ENCODE measurements at regions not wholly inside any gene's neighbourhood (a gene's known extent, or its start where the extent isn't known, plus 50 kb on each side); places are given as distances from the start of the nearest gene placed in this dataset.

GRCh38 chr18:70523035-70523791, 234.4 kb downstream of the SOCS6 start:
- DNase-seq (ENCODE audit: low read depth, low spot score), result no peak
- no peaks in the 10 kb centered on the region for H4K20me1 ChIP-seq (ENCODE audit: control insufficient read depth, extremely low read depth, insufficient read depth, low read length)
- H3K27me3 ChIP-seq (ENCODE audit: control insufficient read depth, extremely low read depth, insufficient read depth, low read length), result no peaks in the 10 kb centered on the region
- no peaks in the 10 kb centered on the region for H3K9me3 ChIP-seq (ENCODE audit: control insufficient read depth, low read depth, low read length)
- no peak overlapping the region for H3K27ac ChIP-seq (ENCODE audit: control insufficient read depth, insufficient read depth, low read length)
- no peaks in the 10 kb centered on the region for H3K4me1 ChIP-seq (ENCODE audit: control insufficient read depth, extremely low read depth, insufficient read depth, low read length)
- TF ChIP-seq, protein P1, sequence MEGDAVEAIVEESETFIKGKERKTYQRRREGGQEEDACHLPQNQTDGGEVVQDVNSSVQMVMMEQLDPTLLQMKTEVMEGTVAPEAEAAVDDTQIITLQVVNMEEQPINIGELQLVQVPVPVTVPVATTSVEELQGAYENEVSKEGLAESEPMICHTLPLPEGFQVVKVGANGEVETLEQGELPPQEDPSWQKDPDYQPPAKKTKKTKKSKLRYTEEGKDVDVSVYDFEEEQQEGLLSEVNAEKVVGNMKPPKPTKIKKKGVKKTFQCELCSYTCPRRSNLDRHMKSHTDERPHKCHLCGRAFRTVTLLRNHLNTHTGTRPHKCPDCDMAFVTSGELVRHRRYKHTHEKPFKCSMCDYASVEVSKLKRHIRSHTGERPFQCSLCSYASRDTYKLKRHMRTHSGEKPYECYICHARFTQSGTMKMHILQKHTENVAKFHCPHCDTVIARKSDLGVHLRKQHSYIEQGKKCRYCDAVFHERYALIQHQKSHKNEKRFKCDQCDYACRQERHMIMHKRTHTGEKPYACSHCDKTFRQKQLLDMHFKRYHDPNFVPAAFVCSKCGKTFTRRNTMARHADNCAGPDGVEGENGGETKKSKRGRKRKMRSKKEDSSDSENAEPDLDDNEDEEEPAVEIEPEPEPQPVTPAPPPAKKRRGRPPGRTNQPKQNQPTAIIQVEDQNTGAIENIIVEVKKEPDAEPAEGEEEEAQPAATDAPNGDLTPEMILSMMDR (optimal IDR thresholded peaks at IDR 0.05 in 1 of 3, IDR thresholded peaks at IDR 0.05 in 1 of 3, conservative IDR thresholded peaks at IDR 0.05 in 1 of 3; ENCODE audit: extremely low read depth in 1 of 3, insufficient read depth in 2 of 3, low read length in 3 of 3), result no peak
- no peak for TF ChIP-seq EZH2 (IDR thresholded peaks at IDR 0.05; ENCODE audit: low read length)
- no peak overlapping the region for H3K4me3 ChIP-seq (ENCODE audit: control insufficient read depth in 2 of 3, extremely low read depth in 1 of 3, insufficient read depth in 2 of 3, low read depth in 1 of 3, low read length in 3 of 3)
- no peak for FAIRE-seq
- no peak overlapping the region for H2AFZ ChIP-seq (ENCODE audit: control insufficient read depth, low read length)
- no peak overlapping the region for H3K9ac ChIP-seq (ENCODE audit: control insufficient read depth, extremely low read depth, insufficient read depth, low read length)
- no peaks in the 10 kb centered on the region for H3K9me1 ChIP-seq (ENCODE audit: control insufficient read depth, extremely low read depth, insufficient read depth, low read length)
- dilution Hi-C loops (cut with MboI; ENCODE audit: extremely low pct_ligation_motif_present, low sequenced_read_pairs), result no loop called here
- no peaks in the 10 kb centered on the region for H3K79me2 ChIP-seq (ENCODE audit: control insufficient read depth, insufficient read depth, low read length)
- no peaks in the 10 kb centered on the region for H3K36me3 ChIP-seq (ENCODE audit: control insufficient read depth in 2 of 2, extremely low read depth in 1 of 2, insufficient read depth in 2 of 2, low read length in 2 of 2)
- no peak overlapping the region for H3K4me2 ChIP-seq (ENCODE audit: control insufficient read depth, extremely low read depth, insufficient read depth, low read depth, low read length)

DNA sequence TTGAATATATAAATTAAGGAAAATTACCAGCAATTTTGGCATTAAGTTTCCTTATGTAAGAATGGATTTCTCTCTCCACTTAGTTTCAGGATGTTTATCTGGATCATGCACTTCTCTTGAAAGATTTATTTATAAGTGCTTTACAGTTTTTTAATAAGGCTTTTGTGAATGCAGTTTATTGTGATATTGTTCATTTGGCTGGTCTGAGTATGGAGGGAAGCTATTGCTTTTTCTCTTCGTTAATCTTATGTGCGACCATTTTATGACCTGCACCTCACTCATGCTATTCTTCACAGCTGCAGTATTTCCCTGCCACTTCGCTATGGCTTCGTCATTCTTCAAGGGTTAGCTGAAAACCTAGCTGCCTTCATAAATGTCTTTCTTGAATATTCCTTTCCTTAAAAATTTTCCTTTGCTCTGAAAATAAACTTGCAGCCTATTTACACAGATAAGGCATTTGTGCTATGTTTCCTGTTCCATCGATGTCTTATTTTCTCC, 233.4 kb downstream of the SOCS6 start:
- Histone ChIP-seq H3K9me3 (ENCODE audit: control insufficient read depth, low read depth, low read length) (no peaks in the 10 kb centered on the region), H3K36me3 (ENCODE audit: control insufficient read depth in 2 of 2, extremely low read depth in 1 of 2, insufficient read depth in 2 of 2, low read length in 2 of 2) (no peaks in the 10 kb centered on the region), H3K4me2 (ENCODE audit: control insufficient read depth, extremely low read depth, insufficient read depth, low read depth, low read length) (no peak overlapping the region), H2AFZ (ENCODE audit: control insufficient read depth, low read length) (no peak overlapping the region), H3K27ac (ENCODE audit: control insufficient read depth, insufficient read depth, low read length) (no peak overlapping the region), H3K79me2 (ENCODE audit: control insufficient read depth, insufficient read depth, low read length) (no peaks in the 10 kb centered on the region), H3K4me1 (ENCODE audit: control insufficient read depth, extremely low read depth, insufficient read depth, low read length) (no peaks in the 10 kb centered on the region), H3K9ac (ENCODE audit: control insufficient read depth, extremely low read depth, insufficient read depth, low read length) (no peak overlapping the region), H3K27me3 (ENCODE audit: control insufficient read depth, extremely low read depth, insufficient read depth, low read length) (no peaks in the 10 kb centered on the region), H4K20me1 (ENCODE audit: control insufficient read depth, extremely low read depth, insufficient read depth, low read length) (no peaks in the 10 kb centered on the region), H3K9me1 (ENCODE audit: control insufficient read depth, extremely low read depth, insufficient read depth, low read length) (no peaks in the 10 kb centered on the region), H3K4me3 (ENCODE audit: control insufficient read depth in 2 of 3, extremely low read depth in 1 of 3, insufficient read depth in 2 of 3, low read depth in 1 of 3, low read length in 3 of 3) (no peak overlapping the region)
- DNase-seq (ENCODE audit: low read depth, low spot score) (no peak), FAIRE-seq (no peak)
- dilution Hi-C loops (cut with MboI; ENCODE audit: extremely low pct_ligation_motif_present, low sequenced_read_pairs), result no loop called here
- TF ChIP-seq, protein P1 (optimal IDR thresholded peaks at IDR 0.05 in 1 of 3, IDR thresholded peaks at IDR 0.05 in 1 of 3, conservative IDR thresholded peaks at IDR 0.05 in 1 of 3; ENCODE audit: extremely low read depth in 1 of 3, insufficient read depth in 2 of 3, low read length in 3 of 3), result no peak
- TF ChIP-seq EZH2 (IDR thresholded peaks at IDR 0.05; ENCODE audit: low read length), result no peak
